Calu3 (cell line): ENCODE measurements at regions not wholly inside any gene's neighbourhood (a gene's known extent, or its start where the extent isn't known, plus 50 kb on each side); places are given as distances from the start of the nearest gene placed in this dataset.

Experiments
- BruUV-seq: library from RNA; stranded (reverse); fragments of 400-500 nt; replicated peaks from 2 replicates; lab custom pipeline; 2021; lab: Mats Ljungman, UMichigan
- CTCF ChIA-PET: fragments of 300-600 bp; sonication (Branson Sonifier 250); formaldehyde crosslinking; loops from one replicate; lab custom pipeline; 2022; ENCODE audit warnings: antibody characterized with exemption; lab: Charles Lee
- DNase-seq: peaks from one replicate; pipeline ENCODE4 v3.0.0; 2022
- H3K27ac Mint-ChIP-seq: one replicate; pipeline ENCODE4 v1.8.0; 2022; ENCODE audit warnings: mixed read lengths; ENCODE audit not compliant: unreplicated experiment
- H3K27me3 Mint-ChIP-seq: one replicate; pipeline ENCODE4 v1.8.0; 2022; ENCODE audit warnings: mixed read lengths; ENCODE audit not compliant: unreplicated experiment
- H3K36me3 Mint-ChIP-seq: one replicate; pipeline ENCODE4 v1.8.0; 2022; ENCODE audit warnings: mild to moderate bottlenecking, moderate library complexity, mixed read lengths; ENCODE audit not compliant: insufficient read depth, unreplicated experiment
- H3K4me1 Mint-ChIP-seq: one replicate; pipeline ENCODE4 v1.8.0; 2022; ENCODE audit warnings: mild to moderate bottlenecking, low read depth, mixed read lengths; ENCODE audit not compliant: unreplicated experiment
- H3K4me3 Mint-ChIP-seq: one replicate; pipeline ENCODE4 v1.8.0; 2022; ENCODE audit warnings: mild to moderate bottlenecking, low read depth, moderate library complexity, mixed read lengths; ENCODE audit not compliant: unreplicated experiment
- H3K9me3 Mint-ChIP-seq: one replicate; pipeline ENCODE4 v1.8.0; 2022; ENCODE audit warnings: low read depth, mixed read lengths; ENCODE audit not compliant: unreplicated experiment
- intact Hi-C: fragments of 100-400 bp; cut with micrococcal nuclease; formaldehyde crosslinking; loops from one replicate; pipeline ENCODE4 v1.10.0; 2022; ENCODE audit not compliant: unreplicated experiment
- TF ChIP-seq, protein P1 (sequence below): fragments of 200-600 bp; IDR thresholded peaks from one replicate; pipeline ENCODE4 v1.8.0; 2022; ENCODE audit warnings: antibody characterized with exemption; ENCODE audit not compliant: unreplicated experiment

DNA sequence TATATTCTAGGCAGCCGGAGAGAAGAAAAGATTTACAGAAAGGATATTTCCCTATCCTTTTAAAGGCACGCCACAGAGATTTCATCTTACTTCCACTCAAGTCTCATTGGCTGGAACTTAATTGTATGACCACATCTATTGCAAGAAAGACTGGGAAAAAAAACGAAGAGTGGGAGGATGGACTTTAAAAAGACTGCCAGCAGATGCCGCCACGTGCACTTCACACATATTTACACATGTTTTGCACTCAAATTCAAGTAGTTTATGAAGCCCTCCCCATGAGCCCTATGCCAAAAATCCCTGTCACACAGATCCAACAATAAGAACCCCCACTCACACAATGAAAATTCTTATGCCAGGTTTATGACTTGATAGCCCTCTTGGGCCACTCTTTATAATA, 138.5 kb upstream of the TYRP1 start:
- CTCF ChIA-PET: no interaction called here
- peak; percentile 1 for DNase-seq
- Mint-ChIP-seq H3K9me3 (no peaks in the 10 kb centered on the region), H3K4me3 (no peak overlapping the region), H3K4me1 (no peaks in the 10 kb centered on the region), H3K27me3 (no peaks in the 10 kb centered on the region), H3K36me3 (no peaks in the 10 kb centered on the region), H3K27ac (no peak overlapping the region)
- TF ChIP-seq, protein P1, sequence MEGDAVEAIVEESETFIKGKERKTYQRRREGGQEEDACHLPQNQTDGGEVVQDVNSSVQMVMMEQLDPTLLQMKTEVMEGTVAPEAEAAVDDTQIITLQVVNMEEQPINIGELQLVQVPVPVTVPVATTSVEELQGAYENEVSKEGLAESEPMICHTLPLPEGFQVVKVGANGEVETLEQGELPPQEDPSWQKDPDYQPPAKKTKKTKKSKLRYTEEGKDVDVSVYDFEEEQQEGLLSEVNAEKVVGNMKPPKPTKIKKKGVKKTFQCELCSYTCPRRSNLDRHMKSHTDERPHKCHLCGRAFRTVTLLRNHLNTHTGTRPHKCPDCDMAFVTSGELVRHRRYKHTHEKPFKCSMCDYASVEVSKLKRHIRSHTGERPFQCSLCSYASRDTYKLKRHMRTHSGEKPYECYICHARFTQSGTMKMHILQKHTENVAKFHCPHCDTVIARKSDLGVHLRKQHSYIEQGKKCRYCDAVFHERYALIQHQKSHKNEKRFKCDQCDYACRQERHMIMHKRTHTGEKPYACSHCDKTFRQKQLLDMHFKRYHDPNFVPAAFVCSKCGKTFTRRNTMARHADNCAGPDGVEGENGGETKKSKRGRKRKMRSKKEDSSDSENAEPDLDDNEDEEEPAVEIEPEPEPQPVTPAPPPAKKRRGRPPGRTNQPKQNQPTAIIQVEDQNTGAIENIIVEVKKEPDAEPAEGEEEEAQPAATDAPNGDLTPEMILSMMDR: no peak
- BruUV-seq: no TSS peak
- intact Hi-C loops: loop anchor here (2.0 kb wide), 1 partner anchor 86 kb away; no protein-coding TSS in a partner anchor

DNA sequence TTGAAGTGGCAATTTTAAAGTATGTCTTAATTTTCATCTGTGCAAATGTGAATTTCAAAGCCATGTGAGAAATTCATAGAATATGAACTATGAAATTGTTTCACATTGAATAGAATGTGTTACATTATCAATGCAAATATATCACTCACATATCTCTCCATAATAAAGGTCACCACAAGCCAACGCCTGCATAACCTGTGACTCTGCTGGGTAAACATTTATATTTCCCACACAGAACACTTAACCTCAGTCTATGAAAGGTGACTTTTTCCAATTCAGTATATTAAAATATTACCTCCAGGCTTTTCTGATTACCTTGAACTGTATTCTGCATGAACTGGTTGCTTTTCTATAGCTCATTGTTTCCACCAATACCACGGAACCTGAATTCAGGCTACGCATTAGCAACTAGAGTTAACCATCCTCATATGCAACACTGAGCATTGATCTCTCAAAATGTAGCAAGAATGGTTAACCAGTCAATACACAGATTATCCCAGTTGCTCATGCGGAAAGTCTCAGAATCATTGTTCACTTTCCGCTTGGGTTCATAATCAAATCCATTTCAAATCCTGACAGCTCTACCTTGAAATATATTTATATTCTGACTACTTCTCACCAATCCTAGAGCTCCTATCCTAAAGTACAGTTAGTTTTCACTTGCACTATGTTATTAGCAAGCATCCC, 126.6 kb upstream of the TYRP1 start:
- no peak for DNase-seq
- Mint-ChIP-seq H3K4me3 (no peak overlapping the region), H3K9me3 (no peaks in the 10 kb centered on the region), H3K4me1 (no peaks in the 10 kb centered on the region), H3K36me3 (no peaks in the 10 kb centered on the region), H3K27me3 (peaks cover 26% of the 10 kb centered on the region), H3K27ac (no peak overlapping the region)
- CTCF ChIA-PET: no interaction called here
- TF ChIP-seq, protein P1: no peak
- intact Hi-C loops: no loop called here
- no TSS peak for BruUV-seq

GRCh38 chr9:12584656-12585522, 108.3 kb upstream of the TYRP1 start:
- CTCF ChIA-PET: no interaction called here
- BruUV-seq: no TSS peak
- Mint-ChIP-seq H3K27ac (no peak overlapping the region), H3K9me3 (no peaks in the 10 kb centered on the region), H3K4me1 (no peaks in the 10 kb centered on the region), H3K27me3 (peaks cover 8% of the 10 kb centered on the region), H3K4me3 (no peak overlapping the region), H3K36me3 (no peaks in the 10 kb centered on the region)
- no peak for DNase-seq
- TF ChIP-seq, protein P1: no peak
- intact Hi-C loops: no loop called here

DNA sequence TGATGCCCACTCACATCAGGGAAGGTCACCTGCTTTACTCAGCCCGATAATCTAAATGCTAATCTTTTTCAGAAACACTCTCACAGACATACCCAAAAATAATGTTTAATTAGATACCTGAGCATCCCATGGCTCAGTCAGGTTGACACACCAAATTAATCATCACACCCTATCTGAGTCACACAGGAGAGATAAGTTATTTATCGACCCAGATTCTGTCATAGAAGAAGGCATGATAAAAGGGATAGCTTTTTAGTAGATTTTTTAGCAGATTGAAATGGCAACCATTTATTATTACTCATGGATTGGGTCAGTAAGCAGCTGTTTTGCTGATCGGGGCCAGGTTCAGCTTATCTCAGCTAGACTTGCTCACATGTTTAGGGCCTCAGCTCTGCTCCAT, 97.8 kb upstream of the TYRP1 start:
- H3K27me3 Mint-ChIP-seq: peaks cover under 1% of the 10 kb centered on the region
- H3K9me3 Mint-ChIP-seq: no peaks in the 10 kb centered on the region
- no peak for DNase-seq
- H3K27ac Mint-ChIP-seq: no peak overlapping the region
- no peak overlapping the region for H3K4me3 Mint-ChIP-seq
- no peaks in the 10 kb centered on the region for H3K4me1 Mint-ChIP-seq
- no peaks in the 10 kb centered on the region for H3K36me3 Mint-ChIP-seq
- CTCF ChIA-PET: no interaction called here
- no TSS peak for BruUV-seq
- TF ChIP-seq, protein P1: no peak
- intact Hi-C loops: no loop called here
